ENCODE measurements at regions not wholly inside any gene's neighbourhood (a gene's known extent, or its start where the extent isn't known, plus 50 kb on each side); places are given as distances from the start of the nearest gene placed in this dataset.

GRCh38 chr16:85554889-85555718 is 58.0 kb upstream of the GSE1 start:
- peaks cover 60% of the 10 kb centered on the region for H3K4me1 ChIP-seq
- intact Hi-C loops (cut with DNase I), result loop anchor here (5.0 kb wide), 1 partner anchor 57 kb away; the partner anchor contains the start of gene GSE1
- DNase-seq (ENCODE audit: extremely low spot score in 2 of 2), result no peak

GRCh38 chr16:85555719-85556455 is 57.2 kb upstream of the GSE1 start:
- Histone ChIP-seq H3K27ac (peak overlapping the region; percentile 82), H3K36me3 (no peaks in the 10 kb centered on the region), H3K27me3 (no peaks in the 10 kb centered on the region), H3K4me1 (peaks cover 58% of the 10 kb centered on the region), H3K9me3 (no peaks in the 10 kb centered on the region), H3K4me3 (peak overlapping the region; percentile 67 to 74)
- TF ChIP-seq POLR2A (IDR thresholded peaks at IDR 0.05) (no peak), POLR2AphosphoS5 (IDR thresholded peaks at IDR 0.05; ENCODE audit: insufficient read depth in 1 of 2, low read depth in 1 of 2) (peak in 1 of 2 donors; percentile 27)
- intact Hi-C loops (cut with DNase I), result loop anchor here (5.0 kb wide), 1 partner anchor 56 kb away; the partner anchor contains the start of gene GSE1
- DNase-seq (ENCODE audit: extremely low spot score in 2 of 2), result no peak

More at GRCh38 chr16:85554889-85555718, 58.0 kb upstream of the GSE1 start:
- Histone ChIP-seq H3K9me3 (no peaks in the 10 kb centered on the region), H3K4me3 (peak overlapping the region; percentile 67 to 74), H3K36me3 (no peaks in the 10 kb centered on the region), H3K27me3 (no peaks in the 10 kb centered on the region), H3K27ac (peak overlapping the region; percentile 82)
- TF ChIP-seq, protein P1, sequence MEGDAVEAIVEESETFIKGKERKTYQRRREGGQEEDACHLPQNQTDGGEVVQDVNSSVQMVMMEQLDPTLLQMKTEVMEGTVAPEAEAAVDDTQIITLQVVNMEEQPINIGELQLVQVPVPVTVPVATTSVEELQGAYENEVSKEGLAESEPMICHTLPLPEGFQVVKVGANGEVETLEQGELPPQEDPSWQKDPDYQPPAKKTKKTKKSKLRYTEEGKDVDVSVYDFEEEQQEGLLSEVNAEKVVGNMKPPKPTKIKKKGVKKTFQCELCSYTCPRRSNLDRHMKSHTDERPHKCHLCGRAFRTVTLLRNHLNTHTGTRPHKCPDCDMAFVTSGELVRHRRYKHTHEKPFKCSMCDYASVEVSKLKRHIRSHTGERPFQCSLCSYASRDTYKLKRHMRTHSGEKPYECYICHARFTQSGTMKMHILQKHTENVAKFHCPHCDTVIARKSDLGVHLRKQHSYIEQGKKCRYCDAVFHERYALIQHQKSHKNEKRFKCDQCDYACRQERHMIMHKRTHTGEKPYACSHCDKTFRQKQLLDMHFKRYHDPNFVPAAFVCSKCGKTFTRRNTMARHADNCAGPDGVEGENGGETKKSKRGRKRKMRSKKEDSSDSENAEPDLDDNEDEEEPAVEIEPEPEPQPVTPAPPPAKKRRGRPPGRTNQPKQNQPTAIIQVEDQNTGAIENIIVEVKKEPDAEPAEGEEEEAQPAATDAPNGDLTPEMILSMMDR (IDR thresholded peaks at IDR 0.05), result no peak
- TF ChIP-seq POLR2AphosphoS5 (IDR thresholded peaks at IDR 0.05; ENCODE audit: insufficient read depth in 1 of 2, low read depth in 1 of 2) (peak in 1 of 2 donors; percentile 75), POLR2A (IDR thresholded peaks at IDR 0.05) (peak in 1 of 2 donors; percentile 47)

- peaks cover 58% of the 10 kb centered on the region for H3K4me1 ChIP-seq
- H3K27me3 ChIP-seq, result no peaks in the 10 kb centered on the region
- H3K9me3 ChIP-seq, result no peaks in the 10 kb centered on the region
- no peak for DNase-seq (ENCODE audit: extremely low spot score in 2 of 2)
- H3K4me3 ChIP-seq, result peak overlapping the region; percentile 67 to 74
- no peaks in the 10 kb centered on the region for H3K36me3 ChIP-seq
- peak overlapping the region; percentile 82 for H3K27ac ChIP-seq
- TF ChIP-seq POLR2A (IDR thresholded peaks at IDR 0.05) (no peak), POLR2AphosphoS5 (IDR thresholded peaks at IDR 0.05; ENCODE audit: insufficient read depth in 1 of 2, low read depth in 1 of 2) (no peak)
- TF ChIP-seq, protein P1 (IDR thresholded peaks at IDR 0.05), result no peak
- intact Hi-C loops (cut with DNase I), result loop anchor here (5.0 kb wide), 1 partner anchor 56 kb away; the partner anchor contains the start of gene GSE1
Measured at GRCh38 chr16:85556456-85557082, 56.6 kb upstream of the GSE1 start.

DNA sequence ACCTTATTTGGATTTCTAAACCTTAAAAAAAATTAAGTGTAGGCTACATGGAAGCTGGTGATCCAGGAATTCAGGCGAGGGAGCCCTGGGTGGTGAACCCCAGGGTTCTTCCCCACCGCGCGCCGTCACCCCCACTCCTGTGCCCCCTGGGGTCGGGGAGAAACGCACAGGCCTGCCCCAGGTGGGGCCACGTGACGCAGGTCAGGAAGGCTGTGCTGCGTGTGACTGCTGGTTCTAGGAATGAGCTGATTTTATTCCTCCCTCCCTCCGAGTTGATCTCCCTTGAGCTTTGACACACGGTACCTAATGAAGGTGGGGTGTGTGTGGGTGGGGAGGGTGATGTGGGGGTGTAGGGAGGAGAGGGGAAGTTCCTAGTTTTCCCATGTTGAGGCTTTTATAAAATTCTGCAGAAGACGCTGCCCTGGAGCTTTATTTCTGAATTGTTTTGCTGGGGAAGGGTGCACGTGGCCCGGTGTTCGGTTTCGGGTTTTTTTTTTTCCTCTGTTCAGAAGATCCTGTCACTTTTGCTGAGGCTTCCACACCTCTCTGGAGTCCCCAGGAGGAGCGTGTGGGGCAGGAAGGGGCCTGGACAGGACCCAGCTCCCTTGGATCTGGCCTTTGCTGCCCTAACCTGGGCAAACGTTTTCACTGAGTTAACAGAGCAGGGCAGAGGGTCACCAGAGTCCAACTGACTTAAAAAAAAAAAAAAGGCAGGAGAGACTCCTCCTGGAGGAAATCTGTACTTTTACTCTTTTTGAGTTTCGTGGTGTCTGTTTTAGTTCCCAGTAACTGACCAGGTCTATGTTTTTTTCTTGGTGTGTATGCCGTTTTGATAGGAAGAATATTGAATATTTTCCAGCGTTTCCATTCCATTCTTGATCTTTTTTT is 55.8 kb upstream of the GSE1 start:
- H3K27me3 ChIP-seq, result no peaks in the 10 kb centered on the region
- TF ChIP-seq POLR2AphosphoS5 (IDR thresholded peaks at IDR 0.05; ENCODE audit: insufficient read depth in 1 of 2, low read depth in 1 of 2), result peak in 1 of 2 donors; percentile 49
- TF ChIP-seq, protein P1 (IDR thresholded peaks at IDR 0.05), result no peak
- H3K4me1 ChIP-seq, result peaks cover 62% of the 10 kb centered on the region
- DNase-seq (ENCODE audit: extremely low spot score in 2 of 2), result no peak
- H3K4me3 ChIP-seq, result peak overlapping the region; percentile 67 to 74
- intact Hi-C loops (cut with DNase I), result loop anchor here (5.0 kb wide), 1 partner anchor 55 kb away; the partner anchor contains the start of gene GSE1
- peak overlapping the region; percentile 82 for H3K27ac ChIP-seq
- H3K36me3 ChIP-seq, result no peaks in the 10 kb centered on the region
- no peaks in the 10 kb centered on the region for H3K9me3 ChIP-seq

All from vagina (tissue), 2 donors.